ENCODE measurements at regions not wholly inside any gene's neighbourhood (a gene's known extent, or its start where the extent isn't known, plus 50 kb on each side); places are given as distances from the start of the nearest gene placed in this dataset.

GRCh38 chr12:88325076-88325815 is 183.1 kb downstream of the TMTC3 start:
- no peak for TF ChIP-seq CTCF (conservative IDR thresholded peaks at IDR 0.05)
- no peak overlapping the region for H3K27ac Mint-ChIP-seq (ENCODE audit: unreplicated experiment)
- no peak for DNase-seq (ENCODE audit: low read depth, low spot score)
- no peaks in the 10 kb centered on the region for H3K4me1 Mint-ChIP-seq
- no peaks in the 10 kb centered on the region for H3K9me3 Mint-ChIP-seq
- H3K36me3 Mint-ChIP-seq (ENCODE audit: low read depth), result no peaks in the 10 kb centered on the region
- no peak overlapping the region for H3K4me3 Mint-ChIP-seq
- H3K27me3 Mint-ChIP-seq (ENCODE audit: low read depth), result no peaks in the 10 kb centered on the region

GRCh38 chr12:88325816-88326189 is 183.7 kb downstream of the TMTC3 start:
- Mint-ChIP-seq H3K4me3 (no peak overlapping the region), H3K9me3 (no peaks in the 10 kb centered on the region), H3K4me1 (no peaks in the 10 kb centered on the region), H3K27ac (ENCODE audit: unreplicated experiment) (no peak overlapping the region), H3K36me3 (ENCODE audit: low read depth) (no peaks in the 10 kb centered on the region), H3K27me3 (ENCODE audit: low read depth) (no peaks in the 10 kb centered on the region)
- no peak for DNase-seq (ENCODE audit: low read depth, low spot score)
- TF ChIP-seq CTCF (conservative IDR thresholded peaks at IDR 0.05), result no peak

- no peak for DNase-seq (ENCODE audit: low read depth, low spot score)
- no peaks in the 10 kb centered on the region for H3K36me3 Mint-ChIP-seq (ENCODE audit: low read depth)
These were observed 185.2 kb downstream of the TMTC3 start for GRCh38 chr12:88327276-88327675.

GRCh38 chr12:88328090-88328489 is 186.0 kb downstream of the TMTC3 start:
- no peak overlapping the region for H3K27ac Mint-ChIP-seq (ENCODE audit: unreplicated experiment)
- H3K4me1 Mint-ChIP-seq, result no peaks in the 10 kb centered on the region
- H3K9me3 Mint-ChIP-seq, result no peaks in the 10 kb centered on the region
- no peak for TF ChIP-seq CTCF (conservative IDR thresholded peaks at IDR 0.05)
- H3K36me3 Mint-ChIP-seq (ENCODE audit: low read depth), result no peaks in the 10 kb centered on the region
- H3K27me3 Mint-ChIP-seq (ENCODE audit: low read depth), result no peaks in the 10 kb centered on the region
- DNase-seq (ENCODE audit: low read depth, low spot score), result no peak
- H3K4me3 Mint-ChIP-seq, result no peak overlapping the region

More at GRCh38 chr12:88327276-88327675, 185.2 kb downstream of the TMTC3 start:
- no peak for TF ChIP-seq CTCF (conservative IDR thresholded peaks at IDR 0.05)
- Mint-ChIP-seq H3K27me3 (ENCODE audit: low read depth) (no peaks in the 10 kb centered on the region), H3K4me3 (no peak overlapping the region), H3K4me1 (no peaks in the 10 kb centered on the region), H3K9me3 (no peaks in the 10 kb centered on the region), H3K27ac (ENCODE audit: unreplicated experiment) (no peak overlapping the region)

GRCh38 chr12:88329833-88330232 is 187.7 kb downstream of the TMTC3 start:
- DNase-seq (ENCODE audit: low read depth, low spot score), result no peak
- Mint-ChIP-seq H3K27me3 (ENCODE audit: low read depth) (no peaks in the 10 kb centered on the region), H3K27ac (ENCODE audit: unreplicated experiment) (no peak overlapping the region), H3K9me3 (no peaks in the 10 kb centered on the region), H3K36me3 (ENCODE audit: low read depth) (no peaks in the 10 kb centered on the region), H3K4me1 (no peaks in the 10 kb centered on the region), H3K4me3 (no peak overlapping the region)
- no peak for TF ChIP-seq CTCF (conservative IDR thresholded peaks at IDR 0.05)

Measured in neural crest cell (in vitro differentiated cells).